ENCODE measurements at regions not wholly inside any gene's neighbourhood (a gene's known extent, or its start where the extent isn't known, plus 50 kb on each side); places are given as distances from the start of the nearest gene placed in this dataset.

DNA sequence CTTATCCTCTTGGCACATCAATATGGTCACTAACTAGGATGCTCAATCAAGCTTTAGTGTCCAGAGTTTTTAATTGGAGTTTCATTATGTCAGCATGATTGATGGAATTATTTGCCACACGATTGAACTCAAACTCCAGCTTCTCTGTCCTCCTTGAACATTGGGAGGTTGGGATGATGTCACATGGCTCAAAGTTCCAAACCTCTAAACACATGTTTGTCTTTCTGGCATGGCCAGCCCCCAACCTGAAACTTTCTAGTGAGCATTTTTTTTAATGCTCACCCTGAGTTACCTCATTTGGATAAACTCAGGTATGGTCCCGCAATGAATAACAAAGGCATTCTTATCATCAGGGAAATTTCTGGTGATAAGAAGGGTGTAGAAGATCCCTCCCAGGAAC, 86.0 kb downstream of the RHOU start (continued):
- TF ChIP-seq ZNF462 (CRISPR knock-in tag; IDR thresholded peaks at IDR 0.05) (no peak), EZH2 (IDR thresholded peaks at IDR 0.05; ENCODE audit: low read depth, unreplicated experiment) (no peak), JUNB (IDR thresholded peaks at IDR 0.05; ENCODE audit: unreplicated experiment) (no peak), ETS1 (IDR thresholded peaks at IDR 0.05) (no peak), NANOG (IDR thresholded peaks at IDR 0.05; ENCODE audit: borderline replicate concordance) (no peak), ZNF331 (CRISPR knock-in tag; IDR thresholded peaks at IDR 0.05; ENCODE audit: low read depth) (no peak), CREB1 (CRISPR knock-in tag; IDR thresholded peaks at IDR 0.05; ENCODE audit: low read depth) (no peak), REST (IDR thresholded peaks at IDR 0.05; ENCODE audit: unreplicated experiment) (no peak), EZH2phosphoT487 (IDR thresholded peaks at IDR 0.05; ENCODE audit: unreplicated experiment) (no peak)

Measured in GM23338 (cell line).